ENCODE measurements at regions not wholly inside any gene's neighbourhood (a gene's known extent, or its start where the extent isn't known, plus 50 kb on each side); places are given as distances from the start of the nearest gene placed in this dataset.

- TF ChIP-seq CTCF (IDR thresholded peaks at IDR 0.05 in 4 of 5, conservative IDR thresholded peaks at IDR 0.05 in 1 of 5) (no peak), POLR2A (IDR thresholded peaks at IDR 0.05) (no peak)
These were observed 584.1 kb upstream of the NUDT12 start for GRCh38 chr5:104146652-104147051.
